HG02973 (cell line): ENCODE measurements at regions not wholly inside any gene's neighbourhood (a gene's known extent, or its start where the extent isn't known, plus 50 kb on each side); places are given as distances from the start of the nearest gene placed in this dataset.
A peak's percentile ranks its signal among the peaks of the same experiment; 100 is the strongest.

ENCODE experiments used
- ATAC-seq: cut with Tn5 transposase; IDR thresholded peaks from one replicate; pipeline ENCODE4 v1.9.1; 2021; ENCODE audit warnings: moderate library complexity; ENCODE audit not compliant: unreplicated experiment

- no peak for ATAC-seq
Observed at GRCh38 chr5:58258984-58259684, 200.8 kb downstream of the PLK2 start.

- ATAC-seq = no peak
Observed at GRCh38 chr5:58255970-58256369, 203.9 kb downstream of the PLK2 start.

GRCh38 chr5:58255386-58255785 lies 204.5 kb downstream of the PLK2 start:
- no peak for ATAC-seq

GRCh38 chr5:58248221-58248620 lies 211.7 kb downstream of the PLK2 start:
- no peak for ATAC-seq

- no peak for ATAC-seq
Observed at GRCh38 chr5:58246461-58246944, 213.4 kb downstream of the PLK2 start.

- no peak for ATAC-seq
Observed at GRCh38 chr5:58245476-58245840, 214.4 kb downstream of the PLK2 start.

GRCh38 chr5:58244819-58245475 lies 214.9 kb downstream of the PLK2 start:
- no peak for ATAC-seq

GRCh38 chr5:58241389-58241788 lies 218.5 kb downstream of the PLK2 start:
- ATAC-seq = no peak

GRCh38 chr5:58240322-58240721 lies 219.6 kb downstream of the PLK2 start:
- no peak for ATAC-seq

GRCh38 chr5:58239731-58240130 lies 220.2 kb downstream of the PLK2 start:
- no peak for ATAC-seq

GRCh38 chr5:58239045-58239444 lies 220.8 kb downstream of the PLK2 start:
- peak; percentile 79 for ATAC-seq

GRCh38 chr5:58236498-58236897 lies 223.4 kb downstream of the PLK2 start:
- no peak for ATAC-seq

- ATAC-seq = no peak
Observed at GRCh38 chr5:58235299-58235698, 224.6 kb downstream of the PLK2 start.

GRCh38 chr5:58232130-58232529 lies 227.8 kb downstream of the PLK2 start:
- no peak for ATAC-seq

GRCh38 chr5:58231041-58231440 lies 228.8 kb downstream of the PLK2 start:
- ATAC-seq = no peak

GRCh38 chr5:58228896-58229295 lies 231.0 kb downstream of the PLK2 start:
- ATAC-seq = no peak

- no peak for ATAC-seq
Observed at GRCh38 chr5:58227858-58228257, 232.0 kb downstream of the PLK2 start.

GRCh38 chr5:58224661-58225060 lies 235.2 kb downstream of the PLK2 start:
- no peak for ATAC-seq

GRCh38 chr5:58224221-58224620 lies 235.7 kb downstream of the PLK2 start:
- ATAC-seq = no peak

- ATAC-seq = no peak
Observed at GRCh38 chr5:58215364-58215763, 244.5 kb downstream of the PLK2 start.

- ATAC-seq = no peak
Observed at GRCh38 chr5:58211441-58211840, 248.4 kb downstream of the PLK2 start.

- ATAC-seq = no peak
Observed at GRCh38 chr5:58208674-58209073, 251.2 kb downstream of the PLK2 start.

- ATAC-seq = no peak
Observed at GRCh38 chr5:58207076-58207475, 252.8 kb downstream of the PLK2 start.
